ENCODE measurements at regions not wholly inside any gene's neighbourhood (a gene's known extent, or its start where the extent isn't known, plus 50 kb on each side); places are given as distances from the start of the nearest gene placed in this dataset.

- no TSS peak for BruUV-seq (replicated peaks)
- H3K9me3 Mint-ChIP-seq (ENCODE audit: low read depth, unreplicated experiment) = no peaks in the 10 kb centered on the region
- CTCF ChIA-PET = no interaction called here
- no peak overlapping the region for H3K4me3 Mint-ChIP-seq (ENCODE audit: low read depth, unreplicated experiment)
- peaks cover 30% of the 10 kb centered on the region for H3K27me3 Mint-ChIP-seq (ENCODE audit: unreplicated experiment)
- H3K4me1 Mint-ChIP-seq (ENCODE audit: low read depth, unreplicated experiment) = peaks cover 9% of the 10 kb centered on the region
- H3K36me3 Mint-ChIP-seq (ENCODE audit: insufficient read depth, unreplicated experiment) = no peaks in the 10 kb centered on the region
- TF ChIP-seq CTCF (IDR thresholded peaks at IDR 0.05; ENCODE audit: unreplicated experiment) = no peak
- DNase-seq = no peak
- no peak overlapping the region for H3K27ac Mint-ChIP-seq (ENCODE audit: unreplicated experiment)
- intact Hi-C loops (cut with micrococcal nuclease; ENCODE audit: unreplicated experiment) = no loop called here
These were observed 58.0 kb downstream of the PJA1 start for GRCh38 chrX:69107231-69107739.

- Mint-ChIP-seq H3K27ac (ENCODE audit: unreplicated experiment) (no peak overlapping the region), H3K27me3 (ENCODE audit: unreplicated experiment) (peaks cover 27% of the 10 kb centered on the region), H3K4me3 (ENCODE audit: low read depth, unreplicated experiment) (no peak overlapping the region), H3K4me1 (ENCODE audit: low read depth, unreplicated experiment) (peaks cover 9% of the 10 kb centered on the region), H3K36me3 (ENCODE audit: insufficient read depth, unreplicated experiment) (no peaks in the 10 kb centered on the region), H3K9me3 (ENCODE audit: low read depth, unreplicated experiment) (no peaks in the 10 kb centered on the region)
- intact Hi-C loops (cut with micrococcal nuclease; ENCODE audit: unreplicated experiment) = no loop called here
- no TSS peak for BruUV-seq (replicated peaks)
- no peak for DNase-seq
- CTCF ChIA-PET = interaction anchor here (0.6 kb wide), 1 partner anchor 168 kb away, joined by 3 read pairs; no protein-coding TSS in a partner anchor
- no peak for TF ChIP-seq CTCF (IDR thresholded peaks at IDR 0.05; ENCODE audit: unreplicated experiment)
These were observed 60.4 kb downstream of the PJA1 start for GRCh38 chrX:69104756-69105434.

- H3K27ac Mint-ChIP-seq (ENCODE audit: unreplicated experiment) = no peak overlapping the region
- TF ChIP-seq CTCF (IDR thresholded peaks at IDR 0.05; ENCODE audit: unreplicated experiment) = no peak
- H3K27me3 Mint-ChIP-seq (ENCODE audit: unreplicated experiment) = peaks cover 16% of the 10 kb centered on the region
- DNase-seq = no peak
- CTCF ChIA-PET = interaction anchor here (1.5 kb wide), 1 partner anchor 10 kb away, joined by 4 read pairs; no protein-coding TSS in a partner anchor
- intact Hi-C loops (cut with micrococcal nuclease; ENCODE audit: unreplicated experiment) = no loop called here
- no peaks in the 10 kb centered on the region for H3K36me3 Mint-ChIP-seq (ENCODE audit: insufficient read depth, unreplicated experiment)
- no peaks in the 10 kb centered on the region for H3K9me3 Mint-ChIP-seq (ENCODE audit: low read depth, unreplicated experiment)
- no peak overlapping the region for H3K4me3 Mint-ChIP-seq (ENCODE audit: low read depth, unreplicated experiment)
- peaks cover 9% of the 10 kb centered on the region for H3K4me1 Mint-ChIP-seq (ENCODE audit: low read depth, unreplicated experiment)
- BruUV-seq (replicated peaks) = no TSS peak
These were observed 61.7 kb downstream of the PJA1 start for GRCh38 chrX:69103539-69103938.

GRCh38 chrX:69102612-69103194 is 62.5 kb downstream of the PJA1 start:
- H3K27ac Mint-ChIP-seq (ENCODE audit: unreplicated experiment) = no peak overlapping the region
- H3K27me3 Mint-ChIP-seq (ENCODE audit: unreplicated experiment) = peaks cover 7% of the 10 kb centered on the region
- BruUV-seq (replicated peaks) = no TSS peak
- peaks cover 4% of the 10 kb centered on the region for H3K4me1 Mint-ChIP-seq (ENCODE audit: low read depth, unreplicated experiment)
- CTCF ChIA-PET = interaction anchor here (1.5 kb wide), 1 partner anchor 9 kb away, joined by 4 read pairs; no protein-coding TSS in a partner anchor
- no peaks in the 10 kb centered on the region for H3K36me3 Mint-ChIP-seq (ENCODE audit: insufficient read depth, unreplicated experiment)
- TF ChIP-seq CTCF (IDR thresholded peaks at IDR 0.05; ENCODE audit: unreplicated experiment) = no peak
- intact Hi-C loops (cut with micrococcal nuclease; ENCODE audit: unreplicated experiment) = no loop called here
- DNase-seq = no peak
- no peak overlapping the region for H3K4me3 Mint-ChIP-seq (ENCODE audit: low read depth, unreplicated experiment)
- no peaks in the 10 kb centered on the region for H3K9me3 Mint-ChIP-seq (ENCODE audit: low read depth, unreplicated experiment)
